ENCODE measurements at regions not wholly inside any gene's neighbourhood (a gene's known extent, or its start where the extent isn't known, plus 50 kb on each side); places are given as distances from the start of the nearest gene placed in this dataset.
"Not testable (repeated sequence)": the region's sequence is repeated elsewhere in the genome, so short reads cannot be mapped to it uniquely, and the experiment has no call there.

- no peak for DNase-seq
These were observed 364.9 kb downstream of the GALC start for GRCh38 chr14:87628129-87628528.

DNA sequence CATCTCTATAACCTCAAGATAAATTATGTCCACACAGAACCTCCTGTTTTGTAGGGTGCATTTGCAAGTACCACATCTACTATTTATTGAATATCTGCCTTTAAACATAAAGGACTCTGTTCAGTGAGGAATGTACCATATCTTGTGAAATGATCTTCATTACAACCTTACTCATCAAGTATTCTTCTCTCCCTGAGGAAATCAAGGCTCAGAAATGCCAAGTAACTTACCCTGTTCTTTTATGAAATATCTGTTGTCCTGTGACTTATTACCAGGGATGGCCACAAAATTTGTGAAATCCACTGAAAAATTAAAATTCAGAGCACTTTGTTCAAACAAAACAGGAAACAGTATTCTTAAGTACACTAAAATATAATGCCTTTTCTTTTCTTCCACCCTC lies 366.7 kb downstream of the GALC start:
- no peak for DNase-seq

GRCh38 chr14:87623616-87624015 lies 369.4 kb downstream of the GALC start:
- no peak for DNase-seq

DNA sequence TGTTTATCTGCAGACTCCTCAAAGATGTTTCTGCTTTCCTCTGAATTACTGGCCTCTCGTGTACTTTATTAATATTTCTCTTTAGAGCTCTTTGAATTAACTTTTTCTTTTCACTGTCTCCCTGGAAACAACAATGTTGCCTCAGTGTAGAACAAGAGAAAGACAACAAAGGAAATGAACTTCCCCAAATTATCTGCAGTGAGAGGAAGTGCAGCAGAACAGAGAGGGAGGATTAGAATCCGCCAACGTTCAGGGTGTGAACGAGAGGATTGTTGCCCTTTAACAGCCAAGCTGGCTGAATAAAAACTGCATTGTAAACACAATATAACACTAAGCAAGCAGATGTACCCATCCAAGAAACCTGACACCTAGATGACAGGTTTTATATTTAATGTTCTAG lies 375.9 kb downstream of the GALC start:
- DNase-seq: no peak

GRCh38 chr14:87615822-87616679 lies 376.9 kb downstream of the GALC start:
- peak; percentile 65 for DNase-seq

DNA sequence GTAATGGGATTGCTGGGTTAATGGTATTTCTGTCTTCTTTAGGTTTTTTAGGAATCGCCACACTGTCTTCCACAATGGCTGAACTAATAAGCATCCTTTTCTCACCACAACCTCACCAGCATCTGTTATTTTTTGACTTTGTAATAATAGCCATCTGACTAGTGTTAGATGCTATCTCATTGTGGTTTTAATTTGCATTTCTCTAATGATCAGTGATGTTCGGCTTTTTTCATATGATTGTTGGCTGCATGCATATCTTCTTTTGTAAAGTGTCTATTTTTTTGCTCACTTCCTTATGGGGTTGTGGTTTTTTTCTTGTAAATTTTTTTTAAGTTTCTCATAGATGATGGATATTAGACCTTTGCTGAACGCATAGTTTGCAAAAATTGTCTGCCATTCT lies 377.9 kb downstream of the GALC start:
- no peak for DNase-seq

GRCh38 chr14:87613881-87614280 lies 379.1 kb downstream of the GALC start:
- no peak for DNase-seq

GRCh38 chr14:87607056-87607455 lies 385.9 kb downstream of the GALC start:
- DNase-seq: not testable (repeated sequence)

- no peak for DNase-seq
These were observed 391.9 kb downstream of the GALC start for GRCh38 chr14:87601036-87601435.

GRCh38 chr14:87600240-87600639 lies 392.7 kb downstream of the GALC start:
- DNase-seq: no peak

DNA sequence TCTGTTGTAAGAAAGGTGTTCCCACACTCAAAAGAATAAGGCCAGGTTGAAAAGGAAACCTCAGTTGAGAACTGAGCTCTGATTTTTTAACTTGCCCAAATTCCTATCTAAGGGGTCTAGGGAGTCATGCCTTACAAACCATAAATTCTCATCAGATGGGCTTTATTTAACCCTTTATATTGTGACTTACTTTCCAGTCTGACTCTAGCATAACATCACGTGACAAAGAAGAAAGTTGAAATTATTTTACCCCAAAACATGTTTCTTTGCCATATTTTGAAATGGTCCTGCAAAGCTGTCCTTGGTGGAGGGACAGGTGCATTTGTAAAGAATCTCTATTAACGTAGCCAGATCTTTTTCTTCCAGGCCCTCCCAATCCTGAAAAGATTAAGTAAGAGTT lies 411.7 kb downstream of the GALC start:
- DNase-seq: no peak

DNA sequence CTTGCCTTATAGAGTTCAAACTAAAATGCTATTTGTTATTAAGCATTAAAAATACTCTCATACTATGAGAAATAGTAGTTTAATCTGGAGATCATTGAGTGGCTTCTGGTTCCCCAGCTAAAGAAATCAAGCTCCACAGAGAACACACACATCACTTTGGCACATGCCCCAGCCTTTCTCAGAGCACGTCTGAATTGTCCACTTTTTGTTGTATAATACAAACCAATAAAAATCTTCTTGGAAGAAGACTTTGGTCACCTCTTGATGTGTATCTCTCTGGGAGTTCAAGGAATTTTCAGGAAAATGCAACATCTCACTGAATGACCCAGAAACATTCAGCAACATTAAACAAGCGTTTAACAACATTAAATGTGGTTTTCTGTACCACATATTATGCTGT lies 413.9 kb downstream of the GALC start:
- DNase-seq: no peak

- DNase-seq: no peak
These were observed 417.6 kb downstream of the GALC start for GRCh38 chr14:87575378-87575777.

- no peak for DNase-seq
These were observed 419.4 kb downstream of the GALC start for GRCh38 chr14:87573591-87573990.

DNA sequence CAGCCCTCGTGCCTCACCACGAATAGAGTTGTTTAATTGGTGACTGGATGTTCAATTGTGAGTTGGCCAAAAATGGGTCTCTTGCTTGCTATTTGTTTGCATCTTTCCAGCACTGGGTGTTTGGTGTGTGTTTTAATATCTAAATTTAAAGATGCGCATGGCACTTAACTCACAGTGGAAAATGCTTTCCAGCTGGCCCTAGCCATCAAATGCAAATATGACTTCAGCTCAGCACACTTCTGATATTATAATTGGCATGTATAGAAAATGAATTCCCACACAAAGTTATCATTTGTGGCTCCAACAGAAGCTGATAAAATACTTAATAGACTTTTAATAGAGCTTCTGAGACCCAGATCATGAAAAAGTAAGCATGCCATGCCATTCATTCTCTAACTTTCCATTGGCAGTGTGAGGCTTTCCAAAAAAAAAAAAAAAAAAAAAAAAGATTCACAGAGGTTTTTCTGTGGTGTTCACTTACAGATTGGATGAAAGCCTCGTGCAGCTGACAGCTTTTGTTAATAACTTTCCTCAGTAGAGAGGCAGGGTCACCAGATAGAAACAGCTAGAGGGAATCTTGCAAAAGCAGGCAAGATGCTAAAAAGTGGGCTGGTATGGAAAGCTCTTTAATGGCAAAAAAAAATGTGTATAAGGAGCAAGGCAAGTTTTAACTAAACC lies 425.2 kb downstream of the GALC start:
- no peak for DNase-seq

GRCh38 chr14:87566991-87567390 lies 426.0 kb downstream of the GALC start:
- DNase-seq: no peak

GRCh38 chr14:87547536-87547935 lies 445.4 kb downstream of the GALC start:
- DNase-seq: no peak

GRCh38 chr14:87542288-87542687 lies 450.7 kb downstream of the GALC start:
- no peak for DNase-seq

- DNase-seq: no peak
These were observed 452.6 kb downstream of the GALC start for GRCh38 chr14:87540339-87540738.

DNA sequence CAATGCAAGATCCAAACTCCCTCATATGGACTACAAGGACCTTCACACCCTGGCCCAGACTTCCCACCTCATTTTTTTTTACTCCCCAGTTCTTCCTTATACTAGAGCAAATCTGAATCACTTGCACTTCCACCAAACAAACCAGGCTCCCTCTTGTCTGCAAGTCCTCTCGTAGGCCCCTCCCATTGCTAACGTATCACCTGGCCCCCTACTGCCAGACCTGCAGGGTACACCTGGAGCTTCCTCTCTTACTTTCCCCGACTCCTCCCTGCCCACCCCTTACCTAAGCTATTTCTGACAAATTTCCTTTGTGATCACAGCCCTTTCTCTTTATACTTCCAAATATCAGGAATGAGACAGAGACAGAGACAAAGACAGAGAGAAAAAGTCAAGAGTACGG lies 463.9 kb downstream of the GALC start:
- no peak for DNase-seq

- DNase-seq: no peak
These were observed 466.3 kb downstream of the GALC start for GRCh38 chr14:87526731-87527130.

- no peak for DNase-seq
These were observed 469.0 kb downstream of the GALC start for GRCh38 chr14:87524011-87524410.

- DNase-seq: no peak
These were observed 470.4 kb downstream of the GALC start for GRCh38 chr14:87522575-87522974.

DNA sequence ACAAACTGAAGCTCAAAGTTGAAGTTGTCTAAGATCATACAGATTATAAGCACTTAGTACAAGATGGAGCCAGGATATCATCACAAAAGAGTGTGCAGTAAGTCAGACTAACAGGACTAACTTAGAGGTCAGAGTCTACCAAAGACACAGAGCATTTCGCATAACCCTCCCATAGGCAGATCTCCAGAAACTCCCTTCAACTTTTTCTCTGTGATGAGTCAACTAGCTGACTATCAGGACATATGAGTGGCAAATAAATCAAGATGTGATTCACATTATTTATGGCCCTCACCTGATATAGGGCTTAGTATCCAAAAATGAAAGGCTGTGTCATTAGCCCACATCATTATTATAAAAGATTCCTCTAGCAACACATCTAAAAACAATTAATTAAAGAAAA lies 484.6 kb downstream of the GALC start:
- DNase-seq: no peak

- no peak for DNase-seq
These were observed 489.3 kb downstream of the GALC start for GRCh38 chr14:87503711-87504110.

Data from stimulated activated CD8-positive, alpha-beta memory T cell treated with anti-CD3 and anti-CD28 coated beads, Interleukin-4, amount 100 ng/mL, for 48 hours (primary cell).